Gastrocnemius medialis (tissue), 4 donors: ENCODE measurements at regions not wholly inside any gene's neighbourhood (a gene's known extent, or its start where the extent isn't known, plus 50 kb on each side); places are given as distances from the start of the nearest gene placed in this dataset.

ENCODE experiments used
- ATAC-seq, 2 donors: fragments of 150-250 bp; one replicate each; pipeline ENCODE4 v1.9.1; 2016
- DNase-seq, 2 donors: peaks; one replicate each; pipeline ENCODE4 v3.0.0-alpha.2; 2019
- H3K27ac ChIP-seq, 4 donors: fragments of 200-600 bp; sonication (generic); 1 replicate in 1 of 4; 2 replicates in 3 of 4; pipeline ENCODE4 v1.5.1; 2016 to 2018; ENCODE audit warnings: mild to moderate bottlenecking in 2 of 4, moderate library complexity in 1 of 4
- H3K27me3 ChIP-seq, 3 donors: fragments of 200-600 bp; sonication (generic) in 2 of 3; 1 replicate in 1 of 3; 2 replicates in 2 of 3; pipeline versions ENCODE4 v1.5.1 to v1.6.0; 2016 to 2019; ENCODE audit warnings: mild to moderate bottlenecking in 1 of 3, moderate library complexity in 1 of 3
- H3K36me3 ChIP-seq, 2 donors: fragments of 200-600 bp; sonication (generic) in 1 of 2; one replicate each; pipeline ENCODE4 v1.5.1; 2017 to 2018
- H3K4me1 ChIP-seq, 2 donors: fragments of 200-600 bp; sonication (generic) in 1 of 2; one replicate each; pipeline ENCODE4 v1.5.1; 2016 to 2017; ENCODE audit warnings: mild to moderate bottlenecking in 2 of 2
- H3K4me3 ChIP-seq, 4 donors: fragments of 200-600 bp; sonication (generic) in 3 of 4; 1 replicate in 1 of 4; 2 replicates in 3 of 4; pipeline ENCODE4 v1.5.1; 2016 to 2019; ENCODE audit warnings: mild to moderate bottlenecking in 2 of 4
- H3K9me3 ChIP-seq, 3 donors: fragments of 200-600 bp; sonication (generic) in 2 of 3; 1 replicate in 1 of 3; 2 replicates in 2 of 3; pipeline ENCODE4 v1.5.1; 2016 to 2019
- POLR2A ChIP-seq, 2 donors: fragments of 450-650 bp; IDR thresholded peaks; one replicate each; pipeline ENCODE4 v1.6.1; 2017; ENCODE audit warnings: antibody characterized with exemption in 2 of 2, mild to moderate bottlenecking in 2 of 2, moderate library complexity in 2 of 2
- in situ Hi-C, 4 donors: fragments of 200-750 bp; cut with MboI; loops; one replicate each; pipeline versions ENCODE4 v1.15.0 to v1.8.0; 2017; ENCODE audit warnings: low sequenced_read_pairs in 4 of 4
- intact Hi-C: fragments of 100-400 bp; cut with DNase I; formaldehyde crosslinking; loops from one replicate; pipeline ENCODE4 v1.15.1; 2023; ENCODE audit warnings: low total_unique reads
- TF ChIP-seq, protein P1 (sequence below), 5 experiments: fragments of 450-650 bp in 3 of 5; fragments of 200-600 bp in 2 of 5; sonication (generic) in 2 of 5; IDR thresholded peaks in 4 of 5; conservative IDR thresholded peaks in 1 of 5; 1 replicate in 4 of 5; 2 replicates in 1 of 5; pipeline ENCODE4 v1.5.1; 2016 to 2019; ENCODE audit warnings: antibody characterized with exemption in 5 of 5, mild to moderate bottlenecking in 3 of 5, moderate library complexity in 3 of 5

DNA sequence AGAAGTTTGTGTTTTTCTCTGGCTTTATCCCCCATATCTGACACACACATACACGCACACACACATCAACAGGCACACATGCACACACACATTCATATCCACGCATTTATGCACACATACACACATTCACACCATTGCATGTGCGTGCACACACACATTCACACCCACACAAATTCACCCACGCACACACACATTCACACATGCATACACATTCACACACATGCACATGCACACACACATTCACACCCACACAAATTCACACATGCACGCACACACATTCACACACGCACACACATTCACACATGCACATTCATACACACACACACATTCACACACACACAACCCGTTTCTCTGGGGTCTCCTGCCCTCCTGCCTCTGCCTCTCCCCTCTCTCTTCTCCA, 264.2 kb downstream of the BCL11B start:
- intact Hi-C loops = no loop called here
- ATAC-seq (no peak), DNase-seq (no peak)
- Histone ChIP-seq H3K4me1 (no peaks in the 10 kb centered on the region), H3K4me3 (no peak overlapping the region), H3K36me3 (no peaks in the 10 kb centered on the region), H3K9me3 (no peaks in the 10 kb centered on the region), H3K27me3 (no peaks in the 10 kb centered on the region), H3K27ac (no peak overlapping the region)
- TF ChIP-seq POLR2A (IDR thresholded peaks at IDR 0.05) = no peak
- TF ChIP-seq, protein P1, sequence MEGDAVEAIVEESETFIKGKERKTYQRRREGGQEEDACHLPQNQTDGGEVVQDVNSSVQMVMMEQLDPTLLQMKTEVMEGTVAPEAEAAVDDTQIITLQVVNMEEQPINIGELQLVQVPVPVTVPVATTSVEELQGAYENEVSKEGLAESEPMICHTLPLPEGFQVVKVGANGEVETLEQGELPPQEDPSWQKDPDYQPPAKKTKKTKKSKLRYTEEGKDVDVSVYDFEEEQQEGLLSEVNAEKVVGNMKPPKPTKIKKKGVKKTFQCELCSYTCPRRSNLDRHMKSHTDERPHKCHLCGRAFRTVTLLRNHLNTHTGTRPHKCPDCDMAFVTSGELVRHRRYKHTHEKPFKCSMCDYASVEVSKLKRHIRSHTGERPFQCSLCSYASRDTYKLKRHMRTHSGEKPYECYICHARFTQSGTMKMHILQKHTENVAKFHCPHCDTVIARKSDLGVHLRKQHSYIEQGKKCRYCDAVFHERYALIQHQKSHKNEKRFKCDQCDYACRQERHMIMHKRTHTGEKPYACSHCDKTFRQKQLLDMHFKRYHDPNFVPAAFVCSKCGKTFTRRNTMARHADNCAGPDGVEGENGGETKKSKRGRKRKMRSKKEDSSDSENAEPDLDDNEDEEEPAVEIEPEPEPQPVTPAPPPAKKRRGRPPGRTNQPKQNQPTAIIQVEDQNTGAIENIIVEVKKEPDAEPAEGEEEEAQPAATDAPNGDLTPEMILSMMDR (IDR thresholded peaks at IDR 0.05 in 4 of 5, conservative IDR thresholded peaks at IDR 0.05 in 1 of 5) = no peak
- in situ Hi-C loops = no loop called here

DNA sequence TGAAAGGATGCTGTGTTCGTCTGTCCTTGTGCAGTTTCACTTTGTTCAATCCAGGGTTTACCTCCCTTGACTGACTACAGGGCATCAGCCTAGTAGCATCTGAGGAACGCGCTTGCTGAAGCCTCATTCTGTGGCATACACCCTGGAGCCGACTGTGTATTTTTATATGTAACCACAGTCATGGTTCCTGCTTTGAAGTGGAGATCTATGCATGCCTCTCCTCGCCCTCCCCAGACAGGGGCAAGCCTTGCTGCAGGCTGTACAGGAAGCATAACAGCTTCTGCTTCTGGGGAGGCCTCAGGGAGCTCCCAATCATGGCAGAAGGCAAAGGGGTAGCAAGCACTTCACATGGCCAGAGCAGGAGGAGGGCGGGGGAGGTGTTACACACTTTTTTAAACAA, 262.1 kb downstream of the BCL11B start:
- ATAC-seq = no peak
- DNase-seq = no peak
- H3K36me3 ChIP-seq = no peaks in the 10 kb centered on the region
- intact Hi-C loops = no loop called here
- in situ Hi-C loops = no loop called here
- H3K9me3 ChIP-seq = no peaks in the 10 kb centered on the region
- no peaks in the 10 kb centered on the region for H3K4me1 ChIP-seq
- H3K4me3 ChIP-seq = no peak overlapping the region
- H3K27ac ChIP-seq = no peak overlapping the region
- H3K27me3 ChIP-seq = no peaks in the 10 kb centered on the region
- TF ChIP-seq POLR2A (IDR thresholded peaks at IDR 0.05) = no peak
- TF ChIP-seq, protein P1 (IDR thresholded peaks at IDR 0.05 in 4 of 5, conservative IDR thresholded peaks at IDR 0.05 in 1 of 5) = no peak

DNA sequence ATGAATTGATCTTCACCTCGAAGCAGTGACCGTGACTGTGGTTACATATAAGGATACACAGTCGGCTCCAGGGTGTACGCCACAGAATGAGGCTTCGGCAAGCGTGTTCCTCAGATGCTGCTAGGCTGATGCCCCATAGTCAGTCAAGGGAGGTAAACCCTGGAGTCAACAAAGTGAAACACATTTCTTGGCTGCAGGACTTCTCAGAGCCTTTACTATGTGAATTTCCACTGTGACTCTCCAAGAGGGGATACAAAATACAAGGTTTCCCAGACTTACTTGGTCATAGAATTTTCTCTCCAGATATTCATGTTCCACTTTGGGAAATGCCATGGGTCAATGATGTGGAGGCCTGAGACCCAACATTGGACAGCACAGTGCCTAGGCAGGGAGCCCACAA, 260.6 kb downstream of the BCL11B start:
- no peak overlapping the region for H3K27ac ChIP-seq
- no peaks in the 10 kb centered on the region for H3K9me3 ChIP-seq
- no peak overlapping the region for H3K4me3 ChIP-seq
- no peaks in the 10 kb centered on the region for H3K4me1 ChIP-seq
- H3K36me3 ChIP-seq = no peaks in the 10 kb centered on the region
- intact Hi-C loops (no loop called here), in situ Hi-C loops (no loop called here)
- DNase-seq (no peak), ATAC-seq (no peak)
- H3K27me3 ChIP-seq = no peaks in the 10 kb centered on the region
- TF ChIP-seq, protein P1 (IDR thresholded peaks at IDR 0.05 in 4 of 5, conservative IDR thresholded peaks at IDR 0.05 in 1 of 5) = no peak
- no peak for TF ChIP-seq POLR2A (IDR thresholded peaks at IDR 0.05)

DNA sequence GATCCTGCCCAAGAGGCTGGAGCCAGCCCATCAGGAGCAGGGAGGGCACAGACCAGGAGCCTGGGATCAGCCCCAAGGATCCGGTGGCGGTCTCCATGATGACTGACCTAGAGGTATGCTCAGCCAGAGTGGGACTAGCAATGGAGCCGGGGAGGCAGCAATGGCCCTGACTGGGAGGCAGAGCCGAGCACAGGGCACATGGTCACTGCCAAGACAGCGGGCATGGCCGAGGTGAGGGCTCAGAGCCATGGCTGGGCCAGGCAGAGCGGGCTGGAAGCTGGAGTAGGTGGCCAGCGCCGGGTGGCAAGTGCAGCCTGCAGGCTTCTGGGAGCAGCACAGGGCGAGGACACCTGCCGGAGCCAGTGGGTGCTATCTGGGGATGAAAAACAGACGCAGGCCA, 259.3 kb downstream of the BCL11B start:
- no peak for TF ChIP-seq POLR2A (IDR thresholded peaks at IDR 0.05)
- TF ChIP-seq, protein P1 (IDR thresholded peaks at IDR 0.05 in 4 of 5, conservative IDR thresholded peaks at IDR 0.05 in 1 of 5) = no peak
- Histone ChIP-seq H3K4me3 (no peak overlapping the region), H3K27me3 (peaks cover 0 to 2% (median 0%) of the 10 kb centered on the region in 3 donors), H3K27ac (no peak overlapping the region), H3K36me3 (no peaks in the 10 kb centered on the region), H3K4me1 (no peaks in the 10 kb centered on the region), H3K9me3 (no peaks in the 10 kb centered on the region)
- no peak for ATAC-seq
- DNase-seq = no peak
- intact Hi-C loops = no loop called here
- in situ Hi-C loops = no loop called here

DNA sequence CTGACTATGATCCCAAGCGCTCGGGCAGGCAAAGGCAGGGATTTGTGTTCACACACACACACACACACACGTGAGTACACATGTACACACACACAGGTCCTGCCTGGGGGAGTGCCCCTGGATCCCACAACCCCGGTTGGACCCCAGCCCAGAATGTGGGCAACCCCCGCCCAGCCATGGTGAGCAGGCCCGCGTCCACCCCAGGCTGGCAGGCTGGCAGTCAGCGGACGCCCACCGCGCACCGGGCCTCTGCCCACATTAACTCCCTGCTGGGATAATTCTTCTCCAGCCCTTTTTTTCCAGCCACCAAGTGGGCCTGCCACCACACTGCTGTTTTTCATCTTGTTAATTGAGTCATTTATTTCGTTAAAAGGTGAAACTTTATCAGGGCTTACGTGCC, 256.2 kb downstream of the BCL11B start:
- intact Hi-C loops = no loop called here
- no peaks in the 10 kb centered on the region for H3K36me3 ChIP-seq
- H3K4me1 ChIP-seq = no peaks in the 10 kb centered on the region
- no peak for TF ChIP-seq POLR2A (IDR thresholded peaks at IDR 0.05)
- TF ChIP-seq, protein P1 (IDR thresholded peaks at IDR 0.05 in 4 of 5, conservative IDR thresholded peaks at IDR 0.05 in 1 of 5) = no peak
- no peak for DNase-seq
- peaks cover 0 to 2% (median 0%) of the 10 kb centered on the region in 3 donors for H3K27me3 ChIP-seq
- in situ Hi-C loops = no loop called here
- no peaks in the 10 kb centered on the region for H3K9me3 ChIP-seq
- no peak for ATAC-seq
- H3K4me3 ChIP-seq = no peak overlapping the region
- no peak overlapping the region for H3K27ac ChIP-seq
